PFSK-1 (cell line): ENCODE measurements at regions not wholly inside any gene's neighbourhood (a gene's known extent, or its start where the extent isn't known, plus 50 kb on each side); places are given as distances from the start of the nearest gene placed in this dataset.

Experiments
- POLR2AphosphoS5 ChIP-seq: IDR thresholded peaks from 2 replicates; pipeline ENCODE4 v1.6.1; 2012; ENCODE audit warnings: low read depth, mild to moderate bottlenecking, control low read depth, low read length, moderate library complexity
- SIN3A ChIP-seq: IDR thresholded peaks from 2 replicates; pipeline ENCODE4 v1.6.1; 2012; ENCODE audit warnings: mild to moderate bottlenecking, low read length, moderate library complexity, borderline replicate concordance; ENCODE audit not compliant: insufficient read depth

- TF ChIP-seq POLR2AphosphoS5 (no peak), SIN3A (no peak)
Observed at GRCh38 chr2:56001947-56002346, 78.4 kb upstream of the EFEMP1 start.
